Ovary (tissue), 7 donors: ENCODE measurements at regions not wholly inside any gene's neighbourhood (a gene's known extent, or its start where the extent isn't known, plus 50 kb on each side); places are given as distances from the start of the nearest gene placed in this dataset.

Experiments
- DNase-seq, 5 donors: peaks; one replicate each; pipeline ENCODE4 v3.0.0-alpha.2; 2019 to 2020
- H3K27ac ChIP-seq, 2 donors: fragments of 200-600 bp; one replicate each; pipeline versions ENCODE4 v1.5.1 to v1.8.0; 2019 to 2022
- H3K27me3 ChIP-seq: fragments of 200-600 bp; one replicate; pipeline ENCODE4 v1.8.0; 2022
- H3K36me3 ChIP-seq: fragments of 200-600 bp; sonication (generic); one replicate; pipeline ENCODE4 v1.5.1; 2019
- H3K4me1 ChIP-seq: one replicate; pipeline ENCODE4 v1.8.1; 2013; ENCODE audit warnings: mild to moderate bottlenecking, moderate library complexity; ENCODE audit not compliant: insufficient read depth
- H3K4me3 ChIP-seq: fragments of 200-600 bp; sonication (generic); one replicate; pipeline ENCODE4 v1.5.1; 2017
- H3K9me3 ChIP-seq, 2 donors: fragments of 200-600 bp in 1 of 2; sonication (generic) in 1 of 2; one replicate each; pipeline versions ENCODE4 v1.5.1 to v1.8.1; 2013 to 2019; ENCODE audit warnings: mild to moderate bottlenecking in 1 of 2, moderate library complexity in 1 of 2
- CTCF ChIP-seq, 3 donors: fragments of 450-650 bp in 2 of 3; fragments of 200-600 bp in 1 of 3; IDR thresholded peaks; one replicate each; pipeline versions ENCODE4 v1.5.1 to v1.8.0; 2016 to 2022; ENCODE audit warnings: antibody characterized with exemption in 3 of 3, mild to moderate bottlenecking in 1 of 3
- EP300 ChIP-seq: sonication (generic); formaldehyde crosslinking; IDR thresholded peaks from one replicate; pipeline ENCODE4 v1.6.1; 2017; ENCODE audit warnings: antibody characterized with exemption
- POLR2A ChIP-seq: fragments of 450-650 bp; IDR thresholded peaks from one replicate; pipeline ENCODE4 v1.6.1; 2017; ENCODE audit warnings: antibody characterized with exemption, mild to moderate bottlenecking, moderate library complexity
- whole genome bisulfite sequencing, 3 donors: extraction: QIAGEN DNeasy Blood & Tissue Kit in 1 of 3; methylation state at CpG; one replicate each; pipeline versions ENCODE4 v1.1.5 to v1.1.7; 2013 to 2017; 5-methylcytosine and 5-hydroxymethylcytosine counted together
- intact Hi-C, 4 donors: fragments of 100-400 bp; cut with DNase I; formaldehyde crosslinking; loops; one replicate each; pipeline versions ENCODE4 v1.11.0 to v1.15.1; 2022 to 2023
- donor health status: DM: no; HTN: no; CAD: no; lungs with moderate emphysema.
- donor health status: DM: no; HTN: no; CAD: no.
- donor health status: Bipolar disorder and iron deficiency.
- donor health status: DM: no; HTN: no; CAD: no.
- donor health status: DM: yes; HTN: yes; CAD: no.

- Histone ChIP-seq H3K9me3 (no peaks in the 10 kb centered on the region), H3K27me3 (no peaks in the 10 kb centered on the region), H3K4me1 (no peaks in the 10 kb centered on the region), H3K4me3 (no peak overlapping the region), H3K27ac (no peak overlapping the region), H3K36me3 (no peaks in the 10 kb centered on the region)
- TF ChIP-seq EP300 (no peak), POLR2A (no peak), CTCF (IDR thresholded peaks at IDR 0.05) (no peak)
- intact Hi-C loops, result no loop called here
- no peak for DNase-seq
Observed at GRCh38 chr7:96579119-96579518, 130.5 kb downstream of the SEM1 start.

- TF ChIP-seq POLR2A (no peak), EP300 (no peak), CTCF (IDR thresholded peaks at IDR 0.05) (no peak)
- Histone ChIP-seq H3K4me1 (no peaks in the 10 kb centered on the region), H3K36me3 (no peaks in the 10 kb centered on the region), H3K27me3 (no peaks in the 10 kb centered on the region), H3K27ac (no peak overlapping the region), H3K9me3 (no peaks in the 10 kb centered on the region), H3K4me3 (no peak overlapping the region)
- intact Hi-C loops, result no loop called here
- DNase-seq, result no peak
Observed at GRCh38 chr7:96578606-96579005, 131.0 kb downstream of the SEM1 start.

- H3K9me3 ChIP-seq, result no peaks in the 10 kb centered on the region
- no peak overlapping the region for H3K4me3 ChIP-seq
- peaks cover under 1% of the 10 kb centered on the region for H3K4me1 ChIP-seq
- H3K27me3 ChIP-seq, result no peaks in the 10 kb centered on the region
- TF ChIP-seq EP300 (no peak), CTCF (IDR thresholded peaks at IDR 0.05) (no peak), POLR2A (no peak)
- WGBS, 3 donors, result 80 to 85% (median 84%) methylated on average over 3 of the region's 3 CpGs
- intact Hi-C loops, result no loop called here
- no peaks in the 10 kb centered on the region for H3K36me3 ChIP-seq
- no peak for DNase-seq
- no peak overlapping the region for H3K27ac ChIP-seq
Observed at GRCh38 chr7:96563409-96563808, 146.2 kb downstream of the SEM1 start.

GRCh38 chr7:96562966-96563365 is 146.7 kb downstream of the SEM1 start:
- no peak for DNase-seq
- Histone ChIP-seq H3K27me3 (no peaks in the 10 kb centered on the region), H3K4me1 (peaks cover 3% of the 10 kb centered on the region), H3K4me3 (no peak overlapping the region), H3K36me3 (no peaks in the 10 kb centered on the region), H3K9me3 (no peaks in the 10 kb centered on the region), H3K27ac (no peak overlapping the region)
- TF ChIP-seq CTCF (IDR thresholded peaks at IDR 0.05) (no peak), POLR2A (no peak)
- intact Hi-C loops, result no loop called here

GRCh38 chr7:96562458-96562857 is 147.2 kb downstream of the SEM1 start:
- 66 to 81% (median 68%) methylated on average over 4 of the region's 4 CpGs for WGBS, 3 donors
- Histone ChIP-seq H3K36me3 (no peaks in the 10 kb centered on the region), H3K27ac (no peak overlapping the region), H3K27me3 (no peaks in the 10 kb centered on the region), H3K4me3 (no peak overlapping the region), H3K9me3 (no peaks in the 10 kb centered on the region), H3K4me1 (peaks cover 3% of the 10 kb centered on the region)
- no peak for DNase-seq
- TF ChIP-seq POLR2A (no peak), CTCF (IDR thresholded peaks at IDR 0.05) (no peak), EP300 (no peak)
- intact Hi-C loops, result no loop called here
